CD4-positive, alpha-beta T cell (primary cell): ENCODE measurements at regions not wholly inside any gene's neighbourhood (a gene's known extent, or its start where the extent isn't known, plus 50 kb on each side); places are given as distances from the start of the nearest gene placed in this dataset.

ENCODE experiments used
- ATAC-seq: fragments of 200-7000 bp; cut with Tn5 transposase; one replicate; pipeline ENCODE4 v1.10.0; 2022; ENCODE audit warnings: mild to moderate bottlenecking; ENCODE audit not compliant: poor library complexity
- CTCF ChIA-PET: fragments of 350-600 bp; sonication (Branson Sonifier 250); formaldehyde crosslinking; loops from one replicate; lab custom pipeline; 2021; ENCODE audit warnings: antibody characterized with exemption, inconsistent platforms; lab: Charles Lee
- POLR2A ChIA-PET: fragments of 350-600 bp; sonication (Branson Sonifier 250); formaldehyde crosslinking; loops from one replicate; lab custom pipeline; 2021; ENCODE audit warnings: antibody characterized with exemption, inconsistent platforms; lab: Charles Lee
- DNase-seq, 14 experiments: peaks; one replicate each; pipeline ENCODE4 v3.0.0-alpha.2; 2013 to 2020; ENCODE audit warnings: mixed read lengths in 2 of 14
- H3K27ac ChIP-seq, 2 donors: one replicate each; pipeline versions ENCODE4 v1.5.1 to v1.7.0; 2013; ENCODE audit warnings: low read length in 2 of 2, low read depth in 1 of 2, mild to moderate bottlenecking in 1 of 2
- H3K27me3 ChIP-seq, 2 experiments: 1 replicate in 1 of 2; 2 replicates in 1 of 2; pipeline versions ENCODE4 v1.6.1 to v1.7.0; 2013; ENCODE audit warnings: low read length in 2 of 2, control low read depth in 1 of 2, mild to moderate bottlenecking in 1 of 2, moderate library complexity in 1 of 2; ENCODE audit not compliant: insufficient read depth in 2 of 2, control insufficient read depth in 1 of 2
- H3K36me3 ChIP-seq: one replicate; pipeline ENCODE4 v1.6.1; 2013; ENCODE audit warnings: low read length, control low read depth; ENCODE audit not compliant: insufficient read depth
- H3K4me1 ChIP-seq: one replicate; pipeline ENCODE4 v1.6.1; 2013; ENCODE audit warnings: low read length, control low read depth; ENCODE audit not compliant: insufficient read depth
- H3K4me3 ChIP-seq: one replicate; pipeline ENCODE4 v1.5.1; 2013; ENCODE audit warnings: mild to moderate bottlenecking, low read length, moderate library complexity
- H3K9me3 ChIP-seq, 2 experiments: 1 replicate in 1 of 2; 2 replicates in 1 of 2; pipeline versions ENCODE4 v1.6.1 to v1.7.0; 2013; ENCODE audit warnings: low read length in 2 of 2, mild to moderate bottlenecking in 2 of 2, control low read depth in 1 of 2, moderate library complexity in 1 of 2; ENCODE audit not compliant: control insufficient read depth in 1 of 2, insufficient read depth in 1 of 2
- H3K27ac Mint-ChIP-seq: one replicate; pipeline ENCODE4 v1.8.0; 2020; ENCODE audit warnings: mixed read lengths
- H3K27me3 Mint-ChIP-seq: one replicate; pipeline ENCODE4 v1.8.0; 2021; ENCODE audit warnings: mixed read lengths
- H3K36me3 Mint-ChIP-seq: one replicate; pipeline ENCODE4 v1.8.0; 2021; ENCODE audit warnings: low read depth, mixed read lengths
- H3K4me1 Mint-ChIP-seq: one replicate; pipeline ENCODE4 v1.8.0; 2021; ENCODE audit warnings: low read depth, mixed read lengths
- H3K4me3 Mint-ChIP-seq: one replicate; pipeline ENCODE4 v1.8.0; 2020; ENCODE audit warnings: mild to moderate bottlenecking, mixed read lengths
- H3K9me3 Mint-ChIP-seq: one replicate; pipeline ENCODE4 v1.8.0; 2020; ENCODE audit warnings: mixed read lengths
- intact Hi-C, 2 experiments: fragments of 100-400 bp; cut with DNase I in 1 of 2; cut with micrococcal nuclease in 1 of 2; formaldehyde crosslinking; loops; one replicate each; pipeline versions ENCODE4 v1.15.1 to v1.9.0; 2023 to 2025; cut with DNase I, micrococcal nuclease
- TF ChIP-seq, protein P1 (sequence below): fragments of 200-600 bp; IDR thresholded peaks from one replicate; pipeline ENCODE4 v1.8.0; 2022; ENCODE audit warnings: antibody characterized with exemption, mild to moderate bottlenecking

DNA sequence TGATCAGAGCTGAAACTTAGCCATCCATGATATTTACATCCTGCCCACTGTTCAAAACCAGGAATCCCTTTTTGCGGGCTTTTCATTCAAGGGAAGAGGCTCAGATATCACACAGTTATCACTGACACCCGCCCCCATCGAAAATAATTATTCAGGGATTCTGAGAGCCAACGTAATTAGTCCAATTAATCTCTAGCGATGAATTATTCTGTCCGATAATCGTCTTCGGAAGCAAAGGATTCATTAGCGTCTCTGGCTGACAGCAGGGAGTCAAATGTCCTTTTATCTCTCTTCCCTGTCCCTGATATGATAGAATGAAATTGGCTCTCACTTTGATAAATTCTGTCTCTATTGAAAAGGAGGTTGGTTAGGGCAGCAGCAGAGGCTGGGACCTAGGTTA lies 140.4 kb upstream of the IPO9 start:
- Histone ChIP-seq H3K36me3 (no peaks in the 10 kb centered on the region), H3K27me3 (no peaks in the 10 kb centered on the region), H3K4me1 (no peaks in the 10 kb centered on the region), H3K27ac (no peak overlapping the region), H3K9me3 (no peaks in the 10 kb centered on the region), H3K4me3 (no peak overlapping the region)
- CTCF ChIA-PET: no interaction called here
- POLR2A ChIA-PET: no interaction called here
- no peaks in the 10 kb centered on the region for H3K36me3 Mint-ChIP-seq
- intact Hi-C loops: no loop called here
- DNase-seq (no peak), ATAC-seq (no peak)
- H3K27ac Mint-ChIP-seq: no peak overlapping the region
- no peaks in the 10 kb centered on the region for H3K4me1 Mint-ChIP-seq
- H3K27me3 Mint-ChIP-seq: peaks cover 4% of the 10 kb centered on the region
- TF ChIP-seq, protein P1, sequence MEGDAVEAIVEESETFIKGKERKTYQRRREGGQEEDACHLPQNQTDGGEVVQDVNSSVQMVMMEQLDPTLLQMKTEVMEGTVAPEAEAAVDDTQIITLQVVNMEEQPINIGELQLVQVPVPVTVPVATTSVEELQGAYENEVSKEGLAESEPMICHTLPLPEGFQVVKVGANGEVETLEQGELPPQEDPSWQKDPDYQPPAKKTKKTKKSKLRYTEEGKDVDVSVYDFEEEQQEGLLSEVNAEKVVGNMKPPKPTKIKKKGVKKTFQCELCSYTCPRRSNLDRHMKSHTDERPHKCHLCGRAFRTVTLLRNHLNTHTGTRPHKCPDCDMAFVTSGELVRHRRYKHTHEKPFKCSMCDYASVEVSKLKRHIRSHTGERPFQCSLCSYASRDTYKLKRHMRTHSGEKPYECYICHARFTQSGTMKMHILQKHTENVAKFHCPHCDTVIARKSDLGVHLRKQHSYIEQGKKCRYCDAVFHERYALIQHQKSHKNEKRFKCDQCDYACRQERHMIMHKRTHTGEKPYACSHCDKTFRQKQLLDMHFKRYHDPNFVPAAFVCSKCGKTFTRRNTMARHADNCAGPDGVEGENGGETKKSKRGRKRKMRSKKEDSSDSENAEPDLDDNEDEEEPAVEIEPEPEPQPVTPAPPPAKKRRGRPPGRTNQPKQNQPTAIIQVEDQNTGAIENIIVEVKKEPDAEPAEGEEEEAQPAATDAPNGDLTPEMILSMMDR: no peak
- no peaks in the 10 kb centered on the region for H3K9me3 Mint-ChIP-seq
- no peak overlapping the region for H3K4me3 Mint-ChIP-seq

DNA sequence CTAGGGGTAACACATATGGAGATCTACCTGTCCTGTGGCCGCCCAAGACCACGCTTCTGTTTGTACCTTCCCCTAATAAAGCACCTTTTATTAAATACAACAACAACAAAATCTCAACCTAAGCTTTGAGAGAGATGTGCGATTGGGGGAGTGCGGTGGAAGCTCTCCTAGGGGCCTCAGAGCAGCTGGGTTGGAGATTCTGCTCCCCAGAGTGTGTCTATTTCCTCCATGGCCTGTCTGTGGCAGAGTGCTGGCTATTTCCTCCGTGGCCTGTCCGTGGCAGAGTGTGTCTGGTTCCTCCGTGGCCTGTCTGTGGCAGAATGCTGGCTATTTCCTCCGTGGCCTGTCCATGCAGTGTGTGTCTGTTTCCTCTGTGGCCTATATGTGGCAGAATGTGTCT lies 139.3 kb upstream of the IPO9 start:
- CTCF ChIA-PET: no interaction called here
- ATAC-seq: no peak

DNA sequence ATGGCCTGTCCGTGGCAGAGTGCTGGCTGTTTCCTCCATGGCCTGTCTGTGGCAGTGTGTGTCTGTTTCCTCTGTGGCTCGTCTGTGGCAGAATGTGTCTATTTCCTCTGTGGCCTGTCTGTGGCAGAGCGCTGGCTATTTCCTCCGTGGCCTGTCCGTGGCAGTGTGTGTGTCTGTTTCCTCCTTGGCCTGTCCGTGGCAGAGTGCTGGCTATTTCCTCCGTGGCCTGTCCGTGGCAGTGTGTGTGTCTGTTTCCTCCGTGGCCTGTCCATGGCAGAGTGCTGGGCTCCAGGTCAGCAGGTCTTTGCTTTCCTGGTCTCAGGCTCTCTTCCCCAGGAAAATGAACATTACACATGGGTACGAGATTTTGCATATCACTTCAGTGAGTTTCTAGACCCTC lies 138.4 kb upstream of the IPO9 start:
- no peaks in the 10 kb centered on the region for H3K9me3 ChIP-seq
- DNase-seq: no peak
- Mint-ChIP-seq H3K27me3 (no peaks in the 10 kb centered on the region), H3K4me3 (no peak overlapping the region), H3K9me3 (no peaks in the 10 kb centered on the region), H3K36me3 (no peaks in the 10 kb centered on the region), H3K27ac (no peak overlapping the region), H3K4me1 (no peaks in the 10 kb centered on the region)
- TF ChIP-seq, protein P1: no peak
- H3K4me1 ChIP-seq: no peaks in the 10 kb centered on the region
- intact Hi-C loops: no loop called here
- CTCF ChIA-PET: no interaction called here
- no peaks in the 10 kb centered on the region for H3K27me3 ChIP-seq
- H3K4me3 ChIP-seq: no peak overlapping the region
- POLR2A ChIA-PET: no interaction called here
- no peaks in the 10 kb centered on the region for H3K36me3 ChIP-seq
- ATAC-seq: no peak
- no peak overlapping the region for H3K27ac ChIP-seq

More for the DNA sequence above, 139.3 kb upstream of the IPO9 start:
- POLR2A ChIA-PET: no interaction called here
- DNase-seq: no peak
- Histone ChIP-seq H3K4me1 (no peaks in the 10 kb centered on the region), H3K27ac (no peak overlapping the region), H3K27me3 (no peaks in the 10 kb centered on the region), H3K36me3 (no peaks in the 10 kb centered on the region), H3K4me3 (no peak overlapping the region), H3K9me3 (no peaks in the 10 kb centered on the region)
- H3K9me3 Mint-ChIP-seq: no peaks in the 10 kb centered on the region
- no peaks in the 10 kb centered on the region for H3K27me3 Mint-ChIP-seq
- H3K27ac Mint-ChIP-seq: no peak overlapping the region
- intact Hi-C loops: no loop called here
- no peak overlapping the region for H3K4me3 Mint-ChIP-seq
- TF ChIP-seq, protein P1: no peak
- H3K4me1 Mint-ChIP-seq: no peaks in the 10 kb centered on the region
- H3K36me3 Mint-ChIP-seq: no peaks in the 10 kb centered on the region
